HG03097 (cell line): ENCODE measurements at regions not wholly inside any gene's neighbourhood (a gene's known extent, or its start where the extent isn't known, plus 50 kb on each side); places are given as distances from the start of the nearest gene placed in this dataset.
"Not testable (repeated sequence)": the region's sequence is repeated elsewhere in the genome, so short reads cannot be mapped to it uniquely, and the experiment has no call there.

Experiments used
- ATAC-seq: cut with Tn5 transposase; IDR thresholded peaks from one replicate; pipeline ENCODE4 v1.9.1; 2021; ENCODE audit not compliant: unreplicated experiment, low FRiP score

- ATAC-seq, result no peak
Measured at GRCh38 chr20:22841846-22842245, 193.3 kb upstream of the SSTR4 start.

GRCh38 chr20:22842793-22843192, 192.3 kb upstream of the SSTR4 start:
- no peak for ATAC-seq

GRCh38 chr20:22844959-22845358, 190.2 kb upstream of the SSTR4 start:
- no peak for ATAC-seq

GRCh38 chr20:22846863-22847262, 188.2 kb upstream of the SSTR4 start:
- ATAC-seq, result no peak

- ATAC-seq, result no peak
Measured at GRCh38 chr20:22848364-22848763, 186.7 kb upstream of the SSTR4 start.

GRCh38 chr20:22851679-22852346, 183.3 kb upstream of the SSTR4 start:
- ATAC-seq, result not testable (repeated sequence)

- ATAC-seq, result no peak
Measured at GRCh38 chr20:22861231-22861980, 173.7 kb upstream of the SSTR4 start.

GRCh38 chr20:22861990-22862389, 173.1 kb upstream of the SSTR4 start:
- ATAC-seq, result no peak

- ATAC-seq, result no peak
Measured at GRCh38 chr20:22862671-22863230, 172.4 kb upstream of the SSTR4 start.

- no peak for ATAC-seq
Measured at GRCh38 chr20:22863826-22864225, 171.3 kb upstream of the SSTR4 start.

- no peak for ATAC-seq
Measured at GRCh38 chr20:22866812-22867341, 168.2 kb upstream of the SSTR4 start.

- ATAC-seq, result no peak
Measured at GRCh38 chr20:22878166-22878565, 156.9 kb upstream of the SSTR4 start.

GRCh38 chr20:22880277-22880676, 154.8 kb upstream of the SSTR4 start:
- no peak for ATAC-seq

GRCh38 chr20:22887796-22888195, 147.3 kb upstream of the SSTR4 start:
- ATAC-seq, result no peak

- ATAC-seq, result no peak
Measured at GRCh38 chr20:22890594-22891300, 144.4 kb upstream of the SSTR4 start.

- no peak for ATAC-seq
Measured at GRCh38 chr20:22901164-22901563, 133.9 kb upstream of the SSTR4 start.

GRCh38 chr20:22901921-22902320, 133.2 kb upstream of the SSTR4 start:
- ATAC-seq, result no peak

- ATAC-seq, result no peak
Measured at GRCh38 chr20:22904386-22904785, 130.7 kb upstream of the SSTR4 start.

GRCh38 chr20:22904905-22905304, 130.2 kb upstream of the SSTR4 start:
- no peak for ATAC-seq

GRCh38 chr20:22905658-22906057, 129.5 kb upstream of the SSTR4 start:
- no peak for ATAC-seq

- ATAC-seq, result no peak
Measured at GRCh38 chr20:22908437-22908836, 126.7 kb upstream of the SSTR4 start.
